GM18951 (cell line): ENCODE measurements at regions not wholly inside any gene's neighbourhood (a gene's known extent, or its start where the extent isn't known, plus 50 kb on each side); places are given as distances from the start of the nearest gene placed in this dataset.

Source experiments
- POLR2A ChIP-seq: IDR thresholded peaks from 4 replicates; pipeline ENCODE4 v1.6.1; 2011; ENCODE audit warnings: mild to moderate bottlenecking; ENCODE audit not compliant: insufficient read length, insufficient read depth; ENCODE audit errors: extremely low read depth
- in situ Hi-C: fragments of 300-500 bp; cut with MboI; formaldehyde crosslinking; loops from one replicate; pipeline ENCODE4 v1.12.0; 2022; ENCODE audit warnings: low sequenced_read_pairs, mixed read lengths, inconsistent platforms; ENCODE audit not compliant: unreplicated experiment

DNA sequence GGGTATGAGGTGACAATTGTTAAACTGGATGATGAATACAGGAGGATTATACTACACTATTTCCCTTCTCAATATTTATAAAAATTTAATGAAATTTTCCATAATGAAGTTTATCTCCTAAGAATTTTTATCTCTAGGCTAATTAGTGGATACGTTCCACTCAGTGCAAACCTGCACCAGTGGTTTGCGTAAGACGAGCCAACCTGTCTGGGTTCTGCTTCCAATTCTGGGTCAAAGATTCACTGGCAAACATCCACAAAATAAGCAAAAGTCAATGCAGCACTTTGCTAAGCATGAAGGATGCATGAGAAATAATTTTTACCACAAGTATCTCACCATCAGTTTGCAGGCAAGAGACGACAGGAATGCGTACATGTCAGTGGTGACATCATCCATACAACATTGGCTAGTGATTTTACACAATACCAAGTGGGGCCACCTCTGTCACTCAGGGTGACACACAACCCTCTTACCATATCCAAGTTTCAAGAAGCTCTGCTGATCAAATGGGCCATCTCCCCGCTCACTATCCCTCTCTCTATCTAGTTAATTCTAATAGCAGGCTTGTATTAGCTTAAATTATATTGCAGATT is 51.7 kb downstream of the FAM50B start:
- in situ Hi-C loops, result no loop called here
- TF ChIP-seq POLR2A, result no peak

DNA sequence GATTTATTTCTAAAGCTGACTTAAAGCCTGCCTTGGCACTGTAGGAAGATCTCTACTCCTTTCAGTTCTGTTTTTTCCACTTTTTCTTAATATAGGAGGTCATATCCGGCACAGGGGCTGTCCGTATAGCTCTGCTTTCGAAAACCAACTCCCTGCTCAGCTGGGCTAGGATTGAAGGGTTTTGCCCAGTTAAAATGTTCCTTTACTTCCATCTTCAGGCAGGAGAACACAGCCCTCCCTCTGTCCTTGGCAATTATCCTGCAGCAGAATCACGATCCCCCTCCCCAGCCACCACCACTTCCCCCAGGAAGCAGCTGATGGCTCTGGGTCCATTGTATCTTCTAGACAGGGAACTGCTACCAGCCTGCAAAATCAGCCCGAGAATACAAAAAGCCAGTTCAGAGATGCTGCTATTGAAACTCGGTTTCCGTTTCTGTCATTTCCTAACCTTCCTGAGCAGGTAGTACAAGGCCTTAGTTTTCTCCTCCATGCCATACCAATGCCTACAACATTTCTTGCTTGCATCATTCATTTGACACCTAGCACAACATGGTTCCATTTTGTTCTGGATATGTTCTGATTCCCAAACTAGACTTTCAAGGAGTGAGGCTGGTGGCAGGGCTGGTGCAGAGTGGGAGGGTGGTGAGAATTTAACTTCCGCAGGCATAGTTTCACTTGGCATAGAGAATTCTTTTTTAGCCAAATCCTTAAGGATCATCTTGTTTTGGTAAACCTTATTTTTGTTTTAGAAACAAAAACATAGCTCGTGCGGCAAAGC is 53.9 kb downstream of the FAM50B start:
- in situ Hi-C loops, result no loop called here
- TF ChIP-seq POLR2A, result no peak

DNA sequence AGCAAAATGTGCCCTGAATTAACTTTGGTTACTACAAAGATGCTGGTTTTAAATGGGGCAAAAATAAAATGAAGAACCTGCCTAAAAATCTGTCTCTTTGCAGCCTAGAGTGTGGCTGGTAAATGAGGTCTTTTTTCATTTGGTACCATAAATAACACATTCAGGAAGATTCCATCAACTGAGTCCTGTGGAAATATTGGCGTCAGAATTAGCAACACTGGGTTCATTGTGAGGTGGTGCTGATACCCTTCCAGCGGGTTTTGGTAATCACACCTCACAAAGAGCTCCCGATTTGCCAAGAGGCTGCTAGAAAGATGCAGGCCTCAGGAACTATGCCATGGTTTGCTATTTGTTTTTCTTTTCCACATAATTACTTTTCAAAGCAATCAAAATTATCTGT is 55.3 kb downstream of the FAM50B start:
- no peak for TF ChIP-seq POLR2A
- in situ Hi-C loops, result no loop called here

DNA sequence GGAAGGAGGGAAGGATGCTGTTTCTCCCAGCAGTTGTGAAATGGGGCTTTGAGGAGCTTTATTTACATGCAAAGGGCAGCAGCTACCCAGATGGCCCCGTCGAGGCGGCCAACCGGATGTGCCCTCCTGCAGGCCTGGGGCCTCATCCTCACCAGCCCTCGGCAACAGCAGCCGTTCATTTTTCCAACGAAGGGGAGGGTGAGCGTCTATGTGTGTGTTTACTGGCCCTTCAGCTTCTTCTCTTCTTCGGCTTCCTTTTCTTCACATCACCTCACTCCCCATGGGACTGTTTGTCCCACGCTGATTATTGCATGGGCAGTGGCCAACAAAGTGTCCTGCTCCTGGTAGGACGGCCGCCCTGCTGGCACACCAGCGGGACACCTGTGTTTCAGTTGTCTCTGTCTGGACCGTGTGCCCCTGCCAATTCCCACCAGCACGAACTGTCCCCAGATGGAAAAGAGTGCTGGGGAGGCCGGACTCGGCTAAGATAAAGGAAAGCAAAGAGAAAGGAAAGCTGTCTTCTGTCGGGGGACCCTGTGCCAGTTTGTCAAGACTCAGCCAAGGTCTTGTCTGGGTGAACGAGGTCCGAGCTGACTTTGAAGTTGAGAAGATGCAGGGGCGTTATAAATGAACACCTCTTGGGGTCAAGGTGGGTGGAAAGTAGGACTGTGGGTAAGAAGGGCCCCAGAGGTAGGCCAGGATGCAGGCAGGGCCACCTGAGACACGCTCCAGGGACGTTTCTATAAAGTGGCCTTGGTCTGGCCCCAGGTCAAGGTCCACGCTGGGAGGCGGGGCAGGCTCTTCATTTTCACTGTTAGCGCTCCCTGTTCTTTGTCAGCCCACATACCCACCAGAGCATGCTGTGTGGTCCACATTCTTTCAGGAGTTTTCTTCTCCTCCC is 57.0 kb downstream of the FAM50B start:
- no peak for TF ChIP-seq POLR2A
- in situ Hi-C loops, result no loop called here

DNA sequence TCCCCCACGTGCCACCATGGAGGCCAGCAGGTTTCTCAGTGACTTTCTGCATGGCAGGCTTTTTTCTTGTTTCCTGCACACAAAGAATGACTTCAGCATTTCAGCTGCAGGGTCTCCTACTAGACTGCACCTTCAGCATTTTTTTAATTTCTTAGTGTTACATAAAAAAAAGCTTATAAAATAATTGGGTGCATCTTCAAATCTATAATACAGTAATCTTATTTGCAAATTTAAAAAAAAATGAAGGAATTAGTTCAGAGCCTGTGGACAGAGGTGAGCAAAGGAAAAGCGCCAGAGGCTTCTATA is 57.6 kb downstream of the FAM50B start:
- in situ Hi-C loops, result no loop called here
- no peak for TF ChIP-seq POLR2A

DNA sequence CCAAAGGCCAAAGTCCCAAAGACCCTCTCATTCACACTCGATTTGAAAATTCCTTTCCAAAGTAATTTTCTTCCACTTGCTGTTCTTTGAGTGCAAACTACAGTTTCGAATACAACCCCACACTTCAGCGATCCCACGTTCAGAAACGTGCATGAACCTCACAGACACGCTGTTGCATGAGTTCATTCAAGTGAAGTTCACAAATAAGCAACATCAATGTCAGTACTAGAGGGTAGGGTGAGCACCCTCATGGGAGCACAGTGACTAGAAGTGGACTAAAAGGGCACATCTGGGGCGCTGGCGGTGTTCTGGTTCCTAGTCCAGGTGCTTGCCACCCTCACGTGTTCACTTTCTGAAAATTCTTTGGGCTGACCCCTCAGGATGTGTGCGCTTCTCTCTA is 59.0 kb downstream of the FAM50B start:
- in situ Hi-C loops, result no loop called here
- TF ChIP-seq POLR2A, result no peak

DNA sequence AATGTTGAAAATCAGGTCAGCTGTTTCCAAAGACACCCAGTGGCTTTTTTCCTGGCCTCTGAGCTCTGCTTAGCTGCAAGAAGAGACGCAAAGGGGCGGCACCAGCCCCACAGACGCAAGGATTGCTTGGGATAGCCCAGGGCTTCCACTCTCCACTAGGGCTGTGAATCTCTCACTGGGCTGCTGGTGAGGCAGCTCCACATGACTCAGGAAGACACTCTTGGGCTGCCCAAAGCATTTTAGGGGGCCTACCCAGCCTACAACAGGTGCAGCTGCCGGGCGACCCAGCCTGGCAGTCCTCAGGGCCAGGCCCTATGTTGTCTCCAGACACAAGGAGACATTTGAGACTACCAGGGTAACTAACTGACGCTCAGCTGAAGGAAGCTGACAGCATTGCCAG is 59.8 kb downstream of the FAM50B start:
- in situ Hi-C loops, result no loop called here
- no peak for TF ChIP-seq POLR2A

DNA sequence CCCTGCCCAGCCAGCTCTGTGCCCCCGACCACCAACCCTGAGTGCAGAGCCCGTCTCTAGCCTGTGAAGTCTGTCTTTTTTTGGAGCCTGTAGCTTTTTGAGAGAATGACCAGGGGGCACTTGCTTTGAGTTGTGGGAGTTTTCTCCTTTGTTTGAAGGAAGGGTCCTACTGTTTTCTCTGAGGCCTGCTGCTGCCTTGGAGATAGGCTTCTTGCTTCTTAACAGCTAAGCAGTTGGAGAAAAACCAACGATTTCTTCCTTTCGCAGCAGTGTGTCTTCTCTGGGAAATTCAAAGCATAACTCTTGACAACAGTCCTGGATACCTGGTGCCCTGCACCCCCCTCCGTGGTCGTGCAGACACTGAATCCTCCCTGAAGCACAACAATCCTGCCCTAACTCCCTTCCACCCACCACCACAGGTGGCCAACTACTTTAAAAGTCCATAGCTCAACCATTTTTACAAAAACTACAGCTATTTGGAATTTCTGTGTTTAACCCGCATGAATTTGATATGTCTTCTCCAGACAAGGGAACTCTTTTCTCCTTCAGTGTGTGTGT is 61.0 kb downstream of the FAM50B start:
- TF ChIP-seq POLR2A, result no peak
- in situ Hi-C loops, result no loop called here

DNA sequence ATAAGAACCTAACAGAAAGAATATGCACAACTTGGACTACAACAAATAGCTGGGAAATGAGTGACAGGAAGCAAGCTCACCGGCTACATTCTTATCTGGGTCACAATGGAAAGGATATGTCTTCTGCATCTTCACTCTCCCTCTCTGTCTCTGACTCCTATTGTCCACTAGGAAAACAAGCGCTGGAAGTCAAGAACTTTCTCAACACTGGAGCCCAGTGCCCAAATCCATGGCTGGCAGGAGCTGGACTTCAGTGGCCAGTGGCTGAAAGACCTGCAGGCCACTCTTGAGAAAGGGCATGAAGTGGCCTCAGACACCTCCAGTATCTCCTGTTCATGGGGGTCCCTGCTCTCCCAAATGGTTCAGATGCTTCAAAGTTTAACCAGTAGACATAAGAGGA is 62.0 kb downstream of the FAM50B start:
- no peak for TF ChIP-seq POLR2A
- in situ Hi-C loops, result no loop called here

DNA sequence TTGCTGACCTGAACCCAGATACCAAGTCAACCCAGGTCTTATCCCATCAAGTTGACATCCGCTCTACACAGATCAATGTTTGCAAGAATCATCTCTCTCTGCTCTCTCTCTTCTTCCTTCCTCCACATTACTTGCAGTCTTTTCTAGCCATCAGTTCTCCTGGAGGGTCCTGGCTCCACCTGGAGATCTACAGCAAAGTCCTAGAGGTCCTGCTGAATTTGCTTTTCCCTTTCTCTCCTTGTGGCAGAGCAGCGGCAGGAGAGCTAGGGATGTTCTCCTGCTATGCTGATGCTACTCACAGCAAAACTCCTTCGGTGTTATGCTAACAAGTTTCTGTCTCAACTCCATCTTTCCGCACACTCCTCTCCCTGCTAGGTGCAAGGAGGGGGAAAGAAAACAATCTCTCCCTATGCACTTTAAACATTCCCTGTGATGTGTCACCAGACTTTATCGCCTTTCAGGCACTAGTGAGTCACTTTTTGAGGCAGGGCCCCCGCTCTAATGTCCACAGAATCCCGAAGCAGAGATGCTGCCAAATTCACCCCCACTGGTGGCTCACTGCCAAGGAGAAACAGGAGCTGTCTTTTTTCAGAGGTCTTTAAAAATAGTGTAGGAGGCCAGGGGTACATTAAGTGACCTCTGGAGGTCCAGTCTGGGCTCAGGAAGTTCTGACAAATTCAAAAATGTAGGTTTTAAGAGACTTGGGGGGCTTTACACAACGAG is 62.6 kb downstream of the FAM50B start:
- no peak for TF ChIP-seq POLR2A
- in situ Hi-C loops, result no loop called here

DNA sequence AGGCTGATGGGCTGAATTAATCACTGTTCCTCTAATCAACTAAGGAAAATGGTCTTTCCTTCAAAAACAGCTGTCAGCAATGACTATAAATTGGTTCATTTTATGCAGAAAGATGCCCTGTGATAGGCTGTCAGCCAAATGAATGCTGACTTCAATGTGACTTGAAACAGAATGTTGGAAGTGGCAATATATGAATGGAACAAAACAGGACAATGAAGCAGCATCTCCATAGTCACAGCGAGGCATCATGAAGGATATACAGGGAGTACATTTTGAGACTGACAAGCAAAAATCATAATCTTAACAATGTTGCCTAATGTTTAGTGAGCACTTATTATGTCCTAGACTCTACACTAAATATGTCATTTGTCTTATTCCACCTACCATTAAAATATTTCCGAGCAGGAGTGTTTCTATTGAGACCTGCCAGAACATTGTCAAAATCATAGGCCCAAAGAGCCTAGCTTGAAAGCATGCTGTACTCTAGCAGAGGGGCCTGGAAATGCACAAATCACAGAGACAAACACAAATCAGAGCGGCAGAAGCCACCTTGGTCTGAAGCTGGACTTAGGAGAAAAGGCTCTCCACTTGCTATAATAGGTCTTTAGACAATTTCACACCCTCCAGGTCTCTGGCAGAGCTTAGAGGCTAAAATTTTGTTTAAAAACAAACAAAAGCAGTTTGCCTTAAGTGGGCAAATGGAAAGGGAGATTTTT is 63.3 kb downstream of the FAM50B start:
- in situ Hi-C loops, result no loop called here
- TF ChIP-seq POLR2A, result no peak

DNA sequence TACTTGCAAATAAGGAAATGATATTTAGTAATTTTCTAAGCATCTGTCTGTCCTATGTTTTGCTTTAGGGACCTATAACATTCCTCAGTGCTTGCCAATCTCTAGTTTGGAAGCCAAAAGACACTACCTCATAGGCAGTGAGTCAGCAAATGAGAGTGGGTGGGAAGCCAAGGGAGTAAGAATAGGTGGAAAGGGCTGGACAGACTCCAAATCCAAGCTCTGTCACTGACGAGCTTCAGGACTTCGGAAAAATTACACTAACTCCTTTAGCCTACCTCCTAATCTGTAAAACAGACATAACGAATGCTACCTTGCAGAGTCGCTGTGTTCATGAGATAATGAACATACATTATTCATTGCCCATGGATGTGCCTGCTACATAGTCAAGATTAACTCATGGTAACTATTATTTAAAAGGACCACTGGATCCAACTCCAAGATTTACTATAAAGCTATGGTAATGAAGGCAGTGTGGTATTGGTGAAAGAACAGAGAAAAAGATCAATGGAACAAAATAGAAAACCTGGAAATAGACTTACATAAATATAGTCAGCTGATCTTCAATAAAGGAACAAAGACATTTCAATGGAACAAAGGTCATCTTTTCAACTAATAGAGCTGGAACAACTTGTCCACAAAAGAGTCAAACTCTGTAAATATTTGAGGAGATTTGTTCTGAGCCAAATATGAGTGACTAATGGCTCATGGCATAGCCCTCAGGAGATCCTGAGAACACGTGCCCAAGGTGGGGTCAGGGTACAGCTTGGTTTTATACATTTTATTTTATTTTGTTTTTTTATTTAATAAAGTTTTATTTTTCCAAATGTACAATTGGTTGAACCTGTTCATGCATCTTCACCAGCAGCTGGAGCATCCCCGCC is 64.1 kb downstream of the FAM50B start:
- in situ Hi-C loops, result no loop called here
- no peak for TF ChIP-seq POLR2A

DNA sequence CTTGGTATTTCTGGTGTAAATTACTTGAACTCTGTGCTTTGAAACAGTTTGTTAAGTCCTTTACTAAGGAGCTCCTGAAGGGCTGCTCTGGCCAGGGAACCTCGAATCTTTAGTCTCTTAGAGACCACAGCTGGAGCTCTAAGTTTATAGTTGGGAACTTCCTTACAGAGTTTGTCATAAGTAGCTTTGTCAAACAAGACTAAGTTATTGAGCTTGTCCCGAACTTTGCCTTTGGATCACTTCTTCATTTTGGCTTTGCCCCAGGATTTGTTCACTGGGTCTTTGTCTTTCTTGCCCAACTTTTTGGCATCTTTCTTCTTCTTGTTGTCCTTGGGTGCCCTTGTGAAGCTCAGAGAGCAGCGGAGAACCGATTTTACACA is 64.8 kb downstream of the FAM50B start:
- TF ChIP-seq POLR2A, result no peak
- in situ Hi-C loops, result no loop called here
